GM12892 (cell line): ENCODE measurements at regions not wholly inside any gene's neighbourhood (a gene's known extent, or its start where the extent isn't known, plus 50 kb on each side); places are given as distances from the start of the nearest gene placed in this dataset.

ENCODE experiments used
- POLR2A ChIP-seq: IDR thresholded peaks from 2 replicates; pipeline ENCODE4 v1.6.1; 2011; ENCODE audit warnings: low read depth, low read length, control low read depth
- POLR2AphosphoS5 ChIP-seq: IDR thresholded peaks from 2 replicates; pipeline ENCODE4 v1.6.1; 2011; ENCODE audit warnings: low read depth, low read length, control low read depth

DNA sequence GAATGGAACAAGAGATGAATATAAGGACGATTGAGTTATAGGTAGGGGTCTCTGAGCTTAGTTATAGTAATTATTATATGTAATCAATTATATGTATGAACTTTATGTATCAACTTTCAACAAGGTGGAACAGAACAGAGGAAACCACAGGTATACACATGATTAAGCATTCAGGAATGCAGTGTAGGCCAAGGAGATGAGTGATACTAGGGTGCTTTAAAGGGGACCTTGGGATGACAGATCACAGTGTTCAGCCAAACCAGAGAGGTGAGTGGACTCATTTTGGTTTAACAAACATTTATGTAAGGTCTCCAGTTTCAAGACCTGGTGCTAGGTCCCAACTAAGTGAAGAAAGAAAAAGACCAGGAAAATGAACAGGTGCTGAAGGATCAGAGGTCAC is 895.5 kb downstream of the ROBO2 start:
- TF ChIP-seq POLR2AphosphoS5 (no peak), POLR2A (no peak)
